ENCODE measurements at regions not wholly inside any gene's neighbourhood (a gene's known extent, or its start where the extent isn't known, plus 50 kb on each side); places are given as distances from the start of the nearest gene placed in this dataset.
"Not testable (repeated sequence)": the region's sequence is repeated elsewhere in the genome, so short reads cannot be mapped to it uniquely, and the experiment has no call there.

- DNase-seq, result no peak
Measured at GRCh38 chr2:239723486-239724193, 301.5 kb downstream of the NDUFA10 start.

GRCh38 chr2:239722760-239723470 lies 302.2 kb downstream of the NDUFA10 start:
- no peak for DNase-seq

GRCh38 chr2:239721991-239722759 lies 303.0 kb downstream of the NDUFA10 start:
- DNase-seq, result no peak

- no peak for DNase-seq
Measured at GRCh38 chr2:239721531-239721930, 303.6 kb downstream of the NDUFA10 start.

- DNase-seq, result no peak
Measured at GRCh38 chr2:239720361-239721360, 304.5 kb downstream of the NDUFA10 start.

- DNase-seq, result no peak
Measured at GRCh38 chr2:239719791-239720360, 305.3 kb downstream of the NDUFA10 start.

GRCh38 chr2:239718991-239719390 lies 306.2 kb downstream of the NDUFA10 start:
- DNase-seq, result not testable (repeated sequence)

GRCh38 chr2:239717706-239718105 lies 307.4 kb downstream of the NDUFA10 start:
- no peak for DNase-seq

GRCh38 chr2:239717319-239717675 lies 307.8 kb downstream of the NDUFA10 start:
- no peak for DNase-seq

- DNase-seq, result no peak
Measured at GRCh38 chr2:239716536-239717318, 308.4 kb downstream of the NDUFA10 start.

GRCh38 chr2:239716009-239716408 lies 309.1 kb downstream of the NDUFA10 start:
- DNase-seq, result no peak

- DNase-seq, result no peak
Measured at GRCh38 chr2:239715606-239716005, 309.5 kb downstream of the NDUFA10 start.

- DNase-seq, result no peak
Measured at GRCh38 chr2:239715202-239715601, 309.9 kb downstream of the NDUFA10 start.

GRCh38 chr2:239714116-239714515 lies 311.0 kb downstream of the NDUFA10 start:
- DNase-seq, result no peak

- no peak for DNase-seq
Measured at GRCh38 chr2:239712755-239713154, 311.9 kb upstream of the HDAC4 start.

GRCh38 chr2:239711911-239712570 lies 311.2 kb upstream of the HDAC4 start:
- DNase-seq, result no peak

GRCh38 chr2:239710953-239711861 lies 310.4 kb upstream of the HDAC4 start:
- no peak for DNase-seq

- no peak for DNase-seq
Measured at GRCh38 chr2:239706367-239706766, 305.5 kb upstream of the HDAC4 start.

- no peak for DNase-seq
Measured at GRCh38 chr2:239704737-239705136, 303.9 kb upstream of the HDAC4 start.

- DNase-seq, result no peak
Measured at GRCh38 chr2:239703834-239704233, 303.0 kb upstream of the HDAC4 start.
